ENCODE measurements at regions not wholly inside any gene's neighbourhood (a gene's known extent, or its start where the extent isn't known, plus 50 kb on each side); places are given as distances from the start of the nearest gene placed in this dataset.
"Not testable (repeated sequence)": the region's sequence is repeated elsewhere in the genome, so short reads cannot be mapped to it uniquely, and the experiment has no call there.

DNA sequence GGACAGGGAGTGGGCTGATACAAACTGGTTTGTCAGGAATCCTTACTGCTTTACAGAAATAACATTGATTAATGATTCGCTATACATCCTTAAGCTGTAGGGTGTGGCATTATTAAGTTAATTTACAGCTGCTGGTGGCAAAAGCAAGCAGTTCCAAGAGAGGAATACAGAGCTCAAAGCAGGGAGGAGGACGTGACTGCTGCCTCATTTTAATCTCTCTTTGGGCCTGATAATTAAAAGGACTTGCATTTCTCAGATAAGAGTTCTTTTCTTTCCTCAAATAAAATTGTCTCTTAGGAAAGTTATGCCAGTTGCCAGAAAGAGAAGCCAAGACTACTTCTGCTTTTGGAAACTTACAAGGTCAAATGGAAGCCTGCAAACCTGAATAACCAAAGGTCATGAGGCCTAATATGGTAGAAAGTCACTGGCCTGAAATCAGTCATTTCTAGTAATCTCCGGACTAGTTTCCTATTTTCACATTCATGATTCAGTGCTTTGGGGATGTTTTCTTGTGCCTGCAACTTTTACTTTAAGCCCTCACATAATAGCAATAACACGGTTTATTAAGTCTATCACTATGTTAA lies 426.2 kb upstream of the SPATA31A3 start:
- DNase-seq, result not testable (repeated sequence)

DNA sequence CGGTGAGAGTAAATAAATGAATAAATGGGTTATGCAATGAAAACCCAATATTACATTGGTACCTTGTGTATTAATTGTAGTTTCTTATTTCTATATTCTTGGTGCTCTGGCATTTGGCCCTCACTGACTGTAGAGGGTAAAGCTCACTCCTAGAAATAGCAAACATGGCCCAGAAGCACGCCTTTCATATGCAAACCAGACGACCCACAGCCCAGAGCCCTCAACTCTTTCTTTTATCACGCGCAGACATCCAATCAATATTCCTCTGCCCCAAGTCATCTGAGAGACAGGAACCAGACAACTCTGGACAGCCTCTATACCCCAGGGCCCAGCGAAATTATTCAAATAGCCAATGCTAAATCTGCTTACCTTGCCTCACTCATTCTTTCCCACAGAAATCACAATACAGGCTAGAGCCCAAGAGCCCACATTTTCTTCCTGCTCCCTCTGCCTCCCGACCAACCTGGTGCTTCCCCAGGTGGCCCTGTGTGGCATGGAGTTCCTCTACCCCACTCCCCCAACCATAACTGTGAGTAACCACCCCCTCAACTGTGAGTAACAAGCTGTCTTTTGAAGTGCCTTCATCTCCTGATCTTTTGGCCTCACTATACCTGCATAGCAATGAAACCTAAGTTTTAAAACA lies 425.1 kb upstream of the SPATA31A3 start:
- not testable (repeated sequence) for DNase-seq

DNA sequence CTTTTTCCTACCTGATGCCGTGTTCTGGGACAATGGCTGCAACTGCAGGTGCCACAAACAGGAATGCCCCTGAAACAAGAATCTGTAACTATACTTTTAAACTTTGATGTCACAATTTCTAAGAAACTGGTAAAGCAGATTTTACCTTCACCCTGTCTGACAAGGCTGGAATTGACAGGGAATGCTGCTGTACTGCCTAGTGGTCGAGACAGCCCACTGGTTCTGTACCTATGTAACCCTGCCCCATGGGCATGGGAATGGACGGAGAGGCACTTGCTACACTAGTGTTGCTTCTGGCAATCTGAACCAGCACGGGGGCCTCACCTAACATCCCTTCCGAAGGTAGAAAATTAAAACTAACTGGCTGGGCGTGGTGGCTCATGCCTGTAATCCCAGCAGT lies 424.3 kb upstream of the SPATA31A3 start:
- DNase-seq, result not testable (repeated sequence)

DNA sequence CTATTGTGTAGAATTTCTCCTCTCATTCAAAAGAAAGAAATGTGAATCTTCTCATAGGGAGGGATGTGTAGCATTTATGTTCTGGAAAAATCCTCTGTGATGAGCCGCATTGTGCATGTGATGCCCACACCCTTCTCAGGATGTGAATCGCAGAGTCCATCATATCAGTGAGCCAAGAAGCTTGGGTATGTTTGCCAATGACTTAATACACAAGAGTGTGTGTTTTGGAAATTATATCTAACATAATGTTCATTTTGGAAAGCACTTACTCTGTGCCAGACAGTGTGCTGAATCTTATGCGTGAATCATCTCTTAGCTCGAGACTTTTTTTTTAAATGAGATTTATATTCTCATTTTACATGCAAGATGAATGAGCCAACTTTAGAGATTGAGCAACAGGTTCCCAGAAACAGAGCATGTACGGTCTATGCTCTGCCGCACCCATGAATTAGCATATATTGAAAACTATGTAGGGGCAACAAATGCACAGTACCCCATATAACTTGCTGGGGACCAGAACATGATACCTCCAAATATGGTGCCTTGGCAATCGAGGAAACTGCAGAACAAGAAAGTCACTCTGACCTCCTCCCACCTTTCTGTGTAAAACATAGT lies 418.4 kb upstream of the SPATA31A3 start:
- not testable (repeated sequence) for DNase-seq

DNA sequence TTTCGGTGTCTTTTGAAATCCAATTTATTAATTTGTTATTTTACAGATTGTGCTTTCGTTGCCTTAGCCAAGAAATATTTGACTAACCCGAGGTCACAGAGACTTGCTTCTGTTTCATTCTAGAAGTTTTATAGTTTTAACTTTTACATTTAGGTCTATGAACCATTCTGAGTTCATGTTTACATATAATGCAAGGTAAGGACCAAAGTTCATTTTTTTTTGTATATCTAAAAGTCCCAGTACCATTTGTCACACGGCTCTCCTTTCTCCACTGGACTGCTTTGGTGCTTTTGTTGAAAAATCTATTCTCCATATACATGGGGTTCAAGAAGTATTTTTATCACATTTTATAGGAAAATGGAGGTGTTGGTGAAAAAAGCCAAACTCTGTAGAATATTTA lies 411.4 kb upstream of the SPATA31A3 start:
- DNase-seq, result not testable (repeated sequence)

DNA sequence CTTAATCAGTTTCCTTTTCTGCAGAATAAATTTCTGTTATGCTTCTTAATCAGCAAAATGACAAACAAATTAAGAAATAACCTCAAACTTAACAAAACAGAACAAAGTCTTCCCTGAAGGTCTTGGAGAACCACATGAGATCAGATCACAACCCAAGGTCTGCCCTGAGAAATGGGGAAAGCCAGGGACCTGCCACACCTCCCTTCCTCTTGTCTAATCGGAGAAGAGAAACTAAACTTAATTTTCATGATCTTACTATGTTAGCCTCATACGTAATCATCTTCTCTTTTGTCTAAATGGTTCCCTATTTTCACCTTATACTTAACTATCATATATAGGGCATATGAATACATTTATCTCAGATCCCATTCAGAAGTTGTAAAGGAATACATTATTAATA lies 405.4 kb upstream of the SPATA31A3 start:
- DNase-seq, result not testable (repeated sequence)

DNA sequence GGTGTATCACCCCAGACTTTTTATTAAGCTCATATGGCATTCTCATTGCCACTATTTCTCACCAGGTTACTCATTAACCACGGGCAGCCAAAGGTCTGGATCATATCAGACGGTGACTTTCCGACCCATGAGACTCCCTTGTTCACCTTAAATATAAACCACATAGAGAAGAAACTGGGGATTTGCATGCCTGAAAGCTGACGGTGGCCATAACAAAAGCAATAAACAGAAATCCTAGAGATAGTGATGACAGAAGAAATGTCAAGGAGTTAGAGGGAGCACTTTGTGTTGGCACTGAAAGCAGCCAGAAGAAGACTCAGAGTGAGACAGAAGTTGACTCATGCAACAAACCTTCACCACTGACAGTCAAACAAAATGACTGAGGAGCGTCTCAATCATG lies 402.4 kb upstream of the SPATA31A3 start:
- not testable (repeated sequence) for DNase-seq

DNA sequence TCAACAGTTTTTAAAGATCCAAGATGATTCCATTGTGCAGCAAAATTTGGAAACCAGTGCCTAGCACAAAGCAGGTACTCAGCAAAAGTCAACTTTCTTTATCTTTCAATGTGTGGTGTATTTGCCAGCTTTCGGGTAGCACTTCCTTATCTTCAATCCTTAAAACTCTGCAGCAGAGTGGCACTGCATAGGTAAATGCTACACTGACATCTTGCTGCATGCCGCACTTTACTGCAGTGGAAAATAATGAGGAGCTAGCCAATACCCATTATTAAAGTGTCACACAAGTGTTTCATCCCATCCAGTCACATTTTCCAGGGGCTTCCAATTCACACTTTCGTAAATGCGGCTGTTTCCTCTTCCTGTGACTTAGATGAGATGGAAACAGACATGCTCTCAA lies 401.7 kb upstream of the SPATA31A3 start:
- DNase-seq, result not testable (repeated sequence)

DNA sequence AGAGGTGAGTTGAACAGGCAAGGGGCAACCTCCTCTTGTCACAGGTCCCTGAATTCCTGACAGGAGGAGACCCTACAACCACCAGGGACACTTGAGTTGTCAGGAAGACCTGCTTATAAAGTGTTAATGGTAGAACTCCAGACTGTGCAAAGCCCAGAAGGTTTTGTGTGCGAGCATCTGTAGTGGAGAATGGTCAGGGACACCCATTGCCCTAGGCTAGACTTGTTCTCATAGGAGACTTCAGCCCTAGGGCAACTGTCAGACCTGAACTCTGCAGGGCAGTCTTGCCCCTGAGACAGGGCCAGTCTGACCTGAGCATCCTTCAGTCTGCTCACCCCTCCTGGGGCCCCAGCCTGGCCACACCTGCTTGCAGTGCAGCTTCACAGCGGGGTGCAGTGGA lies 377.3 kb upstream of the SPATA31A3 start:
- DNase-seq, result not testable (repeated sequence)

DNA sequence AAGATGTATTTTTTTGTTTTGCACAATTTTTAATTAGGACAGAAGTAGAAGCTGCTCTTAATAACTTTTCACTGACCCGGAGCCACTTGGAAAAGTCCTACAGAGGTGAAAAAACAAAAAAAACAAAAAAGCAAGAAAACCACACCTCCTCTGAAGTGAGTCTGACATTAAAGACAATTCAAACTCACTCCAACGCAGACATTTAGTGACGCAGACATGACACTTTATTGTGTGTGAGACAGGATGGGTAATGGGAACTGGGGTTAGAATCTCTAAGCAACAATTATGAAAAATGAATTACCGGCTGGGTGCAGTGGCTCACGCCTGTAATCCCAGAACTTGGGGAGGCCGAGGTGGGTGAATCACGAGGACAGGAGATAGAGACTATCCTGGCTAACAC lies 370.0 kb upstream of the SPATA31A3 start:
- not testable (repeated sequence) for DNase-seq

DNA sequence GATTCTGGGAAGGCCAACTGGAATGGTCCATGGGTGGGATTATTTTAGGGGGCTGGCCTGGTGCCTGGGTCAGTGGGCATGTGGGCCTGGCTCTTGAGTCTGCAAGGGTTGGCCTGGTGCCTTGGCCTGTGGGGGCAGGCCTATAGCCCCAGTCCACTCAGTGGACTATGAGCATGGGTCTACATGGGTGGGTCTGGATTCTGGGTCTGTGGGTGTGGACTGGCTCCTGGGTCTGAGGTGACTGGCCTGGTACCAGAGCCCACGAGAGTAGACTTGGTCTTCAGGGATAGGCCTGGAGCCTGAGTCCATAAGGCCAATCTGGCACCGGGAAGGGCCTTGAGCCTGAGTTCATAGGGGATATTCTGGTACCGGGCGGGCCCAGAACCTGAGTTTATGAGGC lies 361.6 kb upstream of the SPATA31A3 start:
- not testable (repeated sequence) for DNase-seq

DNA sequence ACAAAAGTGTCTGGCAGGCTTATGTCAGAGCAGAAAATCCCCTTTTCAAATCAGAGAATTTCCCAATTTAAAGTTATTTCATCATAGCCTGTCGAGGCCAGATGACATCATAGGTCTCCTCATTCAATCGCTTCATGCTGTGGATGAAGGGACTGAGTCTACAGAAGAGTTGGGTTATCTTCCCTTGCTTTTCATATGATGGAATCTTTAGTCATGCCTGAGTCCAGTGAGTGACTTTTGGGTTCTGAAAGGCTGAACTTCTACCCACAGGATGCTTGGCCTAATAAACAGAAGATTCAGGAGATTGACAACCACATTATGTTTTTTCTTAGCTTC lies 357.0 kb upstream of the SPATA31A3 start:
- not testable (repeated sequence) for DNase-seq

DNA sequence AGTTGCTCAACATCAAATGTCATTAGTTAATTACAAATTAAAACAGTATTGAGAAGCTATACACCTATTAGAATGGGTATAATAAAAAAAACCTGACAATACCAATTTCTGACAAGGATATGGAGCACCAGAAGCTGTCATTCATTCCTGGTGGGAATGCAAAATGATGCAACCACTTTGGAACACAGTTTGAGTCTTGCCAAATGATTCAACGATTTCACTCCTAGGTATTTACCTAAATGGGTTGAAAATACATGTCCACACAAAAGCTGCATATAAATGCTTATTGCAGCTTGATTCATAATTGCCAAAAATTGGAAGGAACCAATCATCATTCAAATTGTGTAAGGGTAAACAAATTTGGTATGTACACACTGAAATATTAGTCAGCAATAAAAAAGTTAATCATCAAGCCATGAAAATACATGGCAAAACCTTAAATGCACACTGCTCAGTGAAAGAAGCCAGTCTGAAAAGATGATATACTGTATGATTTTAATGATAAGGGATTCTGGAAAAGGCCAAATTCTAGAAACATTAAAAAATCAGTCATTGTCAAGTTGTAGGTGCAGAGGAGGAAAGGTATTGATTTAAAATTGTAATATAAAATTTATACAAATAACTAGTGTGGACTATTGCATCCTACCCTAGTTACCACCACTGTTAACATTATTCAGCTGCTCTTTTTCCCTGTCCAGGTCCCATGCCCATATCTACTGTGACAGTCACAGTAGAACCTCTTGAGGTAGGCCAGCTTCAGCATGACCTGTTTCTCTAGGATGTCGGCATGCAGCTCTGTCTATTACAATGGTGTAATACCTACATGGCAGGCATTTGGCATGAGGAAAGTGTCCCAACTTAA lies 356.4 kb upstream of the SPATA31A3 start:
- DNase-seq, result not testable (repeated sequence)

DNA sequence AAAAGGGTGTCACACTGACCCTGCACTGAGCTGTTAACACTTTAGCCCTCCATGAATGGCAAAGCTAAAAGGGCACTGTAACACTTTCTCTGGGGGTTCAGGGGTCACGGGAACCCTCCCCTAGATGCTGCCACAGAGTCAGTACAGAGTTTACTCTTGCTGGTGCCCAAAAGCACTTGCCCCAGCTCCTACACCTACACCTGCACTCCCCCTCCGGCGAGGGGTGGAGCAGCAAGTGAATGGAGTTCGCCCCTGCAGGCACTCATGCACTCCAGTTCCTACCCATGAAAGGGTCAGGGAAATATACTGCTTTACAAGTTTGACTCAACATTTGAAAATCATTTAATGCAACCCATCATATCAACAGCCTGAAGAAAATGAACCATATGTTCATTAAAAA lies 355.7 kb upstream of the SPATA31A3 start:
- not testable (repeated sequence) for DNase-seq

DNA sequence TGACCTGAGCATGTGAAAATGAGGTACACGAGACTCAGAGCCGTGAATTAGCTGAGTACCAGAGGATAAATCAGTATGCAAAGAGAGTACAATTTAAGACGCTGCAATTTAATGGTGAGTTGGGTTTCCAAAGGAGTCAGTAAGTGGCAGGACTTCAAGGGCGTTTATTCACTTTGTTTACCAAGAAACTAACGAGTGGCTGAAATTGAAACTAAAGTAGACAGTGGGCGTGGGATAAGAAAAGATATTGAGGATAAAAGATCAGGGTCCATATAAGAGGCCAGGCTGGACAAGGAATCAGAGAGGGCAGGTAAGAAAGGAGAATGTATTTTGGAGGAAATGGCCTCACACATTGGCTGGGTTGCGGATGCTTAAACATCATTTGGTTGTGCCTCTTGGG lies 346.9 kb upstream of the SPATA31A3 start:
- DNase-seq, result not testable (repeated sequence)

DNA sequence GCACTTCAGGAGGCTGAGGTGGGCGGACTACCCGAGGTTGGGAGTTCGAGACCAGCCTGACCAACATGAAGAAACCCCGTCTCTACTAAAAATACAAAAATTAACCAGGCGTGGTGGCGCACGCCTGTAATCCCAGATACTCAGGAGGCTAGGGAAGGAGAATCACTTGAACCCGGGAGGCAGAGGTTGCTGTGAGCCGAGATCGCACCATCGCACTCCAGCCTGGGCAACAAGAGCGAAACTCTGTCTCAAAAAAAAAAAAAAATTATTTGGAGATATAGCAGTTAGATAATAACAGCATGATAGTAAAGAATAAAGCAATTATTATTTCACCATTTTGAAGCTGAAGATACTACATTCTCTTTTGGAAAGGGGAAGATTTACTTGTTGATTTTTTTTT lies 345.9 kb upstream of the SPATA31A3 start:
- DNase-seq, result not testable (repeated sequence)

DNA sequence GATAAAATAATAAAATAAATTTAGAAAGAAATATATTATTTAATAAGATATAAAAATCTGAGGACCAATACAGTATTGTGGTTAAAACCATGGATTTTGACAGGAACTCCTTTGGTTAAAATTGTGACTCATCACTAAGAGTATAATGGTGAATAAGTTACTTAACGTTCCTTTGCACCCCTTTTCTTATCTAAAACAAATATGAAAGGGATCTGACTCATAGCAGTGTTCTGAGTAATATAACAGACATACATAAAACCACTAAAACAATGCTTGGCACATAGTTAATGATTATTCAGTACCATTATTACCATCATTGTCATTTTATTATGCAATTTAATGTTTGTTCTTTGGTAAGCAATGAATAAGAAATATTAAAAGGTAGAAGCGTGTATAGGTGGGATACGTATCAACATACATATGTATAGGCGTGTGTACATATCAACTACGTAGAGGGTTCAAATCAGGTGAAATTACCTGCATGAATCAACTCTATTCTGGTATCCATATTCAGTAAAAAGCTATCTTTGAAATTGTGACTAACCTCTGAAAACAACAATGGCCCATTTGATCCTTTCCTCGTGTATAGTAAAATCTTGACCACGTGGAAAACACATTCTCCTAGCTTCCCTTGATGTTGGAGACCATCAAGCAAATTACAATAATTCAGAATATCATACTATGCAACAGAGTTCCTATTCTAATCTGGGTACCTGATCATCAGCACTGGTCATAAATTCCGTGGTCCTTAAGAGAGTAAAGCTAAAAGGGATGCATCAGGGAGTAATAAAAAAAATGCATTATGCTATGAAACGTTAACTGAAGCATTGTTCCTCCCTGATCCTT lies 342.6 kb upstream of the SPATA31A3 start:
- DNase-seq, result not testable (repeated sequence)

DNA sequence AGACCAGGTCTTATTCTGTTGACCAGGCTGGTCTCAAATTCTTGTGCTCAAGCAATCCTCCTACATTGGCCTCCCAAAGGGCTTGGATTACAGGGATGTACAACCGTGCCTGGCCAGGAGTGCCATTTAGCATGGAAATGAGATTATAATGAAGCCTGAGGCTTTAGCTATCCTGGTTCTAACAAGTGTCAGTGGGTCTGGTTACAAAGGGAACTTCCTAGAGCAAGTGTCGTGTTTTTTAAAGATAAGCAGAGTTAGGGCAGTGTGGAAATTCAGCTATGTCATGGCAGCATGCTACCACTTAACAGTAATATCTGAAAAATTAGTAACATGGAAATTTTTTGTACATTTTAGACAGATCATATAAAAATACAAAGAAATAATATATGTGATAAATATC lies 339.3 kb upstream of the SPATA31A3 start:
- not testable (repeated sequence) for DNase-seq

DNA sequence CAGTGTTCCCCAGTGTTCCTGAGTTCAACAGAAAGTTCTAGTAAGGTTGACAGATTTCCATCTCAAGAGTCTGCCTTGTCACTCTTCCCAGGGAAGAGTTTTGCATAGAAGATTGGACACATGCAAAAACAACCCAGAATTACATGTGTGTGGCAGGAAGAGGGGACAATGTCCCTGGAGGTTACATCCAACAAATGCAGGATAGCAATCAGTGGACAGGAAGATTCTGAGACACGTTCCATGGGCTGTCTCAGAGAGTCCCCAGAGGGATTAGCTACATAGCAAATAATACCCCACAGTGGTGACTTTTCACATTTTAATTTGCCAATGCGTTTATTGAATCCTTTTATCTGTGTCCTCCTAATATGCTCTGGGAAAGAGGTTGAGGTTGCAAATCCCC lies 321.1 kb upstream of the SPATA31A3 start:
- DNase-seq, result not testable (repeated sequence)

DNA sequence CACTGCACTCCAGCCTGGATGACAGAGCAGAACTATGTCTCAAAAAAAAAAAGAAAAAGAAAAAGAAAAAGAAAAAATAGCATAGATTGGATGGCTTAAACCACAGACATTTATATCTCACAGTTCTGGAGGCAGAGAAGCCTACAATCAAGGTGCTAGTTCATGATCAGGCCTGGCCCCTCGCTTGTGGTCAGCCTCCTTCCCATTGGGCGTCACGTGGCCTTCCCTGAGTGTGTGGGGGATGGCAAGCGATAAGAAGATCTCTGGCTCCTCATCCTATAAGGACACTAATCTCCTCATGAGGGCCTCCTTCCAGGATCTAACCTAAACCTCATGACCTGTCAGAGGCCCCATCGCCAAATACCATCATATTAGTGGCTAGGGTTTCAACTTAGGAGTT lies 320.2 kb upstream of the SPATA31A3 start:
- not testable (repeated sequence) for DNase-seq

DNA sequence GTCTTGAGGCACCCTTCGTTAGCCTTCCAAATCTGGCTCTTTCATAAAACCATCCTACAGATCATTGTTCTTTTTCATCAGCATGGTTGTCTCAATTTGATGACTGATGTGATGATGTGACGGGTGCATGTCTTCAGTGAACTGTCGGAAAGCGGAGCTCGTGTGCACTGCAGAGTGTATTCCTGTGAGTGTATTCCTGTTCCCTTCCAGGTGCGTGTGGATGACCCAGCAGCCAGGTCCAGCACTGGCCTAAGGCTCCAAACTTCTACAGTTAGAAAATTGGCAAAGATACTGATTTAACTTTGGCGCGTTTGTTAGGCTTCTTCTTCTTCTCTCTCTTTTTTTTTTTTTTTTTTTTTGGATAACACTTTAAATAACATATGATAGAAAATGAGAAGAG lies 314.8 kb upstream of the SPATA31A3 start:
- DNase-seq, result not testable (repeated sequence)

DNA sequence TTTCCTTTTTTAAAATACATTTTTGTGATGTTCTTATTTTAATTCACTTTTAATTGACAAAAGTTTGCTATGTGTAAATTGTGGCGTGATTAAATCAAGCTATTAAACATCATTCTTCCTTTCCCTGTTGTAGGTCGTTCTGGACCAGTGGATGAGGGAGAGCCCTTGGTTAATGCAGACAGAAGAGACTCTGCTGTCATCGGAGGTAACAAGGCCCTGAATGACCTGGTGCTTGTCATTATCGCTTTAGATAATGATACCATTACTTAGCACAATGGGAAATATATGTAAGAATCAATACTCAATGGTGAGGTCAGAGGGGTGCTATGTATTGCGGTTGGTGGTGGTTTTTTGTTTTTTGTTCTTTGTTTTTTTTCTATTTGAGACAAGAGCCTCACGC lies 296.4 kb upstream of the SPATA31A3 start:
- DNase-seq, result not testable (repeated sequence)

Measured in hematopoietic multipotent progenitor cell treated with erythropoietin and hydrocortisone succinate and interleukin-3 and kit ligand, for 6 days (in vitro differentiated cells).